ENCODE measurements at regions not wholly inside any gene's neighbourhood (a gene's known extent, or its start where the extent isn't known, plus 50 kb on each side); places are given as distances from the start of the nearest gene placed in this dataset.

DNA sequence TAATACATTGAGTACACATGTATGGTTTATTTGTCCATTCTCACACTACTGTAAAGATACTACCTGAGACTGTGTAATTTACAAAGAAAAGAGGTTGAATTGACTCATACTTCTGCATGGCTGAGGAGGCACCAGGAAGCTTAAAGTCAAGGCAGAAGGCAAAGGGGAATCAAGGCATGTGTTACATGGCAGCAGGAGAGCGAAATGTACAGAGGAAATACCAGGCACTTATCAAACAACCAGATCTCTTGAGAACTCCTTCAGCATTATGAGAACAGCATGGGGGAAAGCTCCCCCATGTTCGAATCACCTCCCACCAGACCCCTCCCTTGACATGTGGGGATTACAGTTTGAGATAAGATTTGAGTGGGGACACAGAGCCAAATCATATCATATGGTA, 666.3 kb downstream of the ZBBX start:
- TF ChIP-seq RAD21 (conservative IDR thresholded peaks at IDR 0.05) (no peak), TAF1 (IDR thresholded peaks at IDR 0.05; ENCODE audit: low read depth) (no peak), EZH2 (IDR thresholded peaks at IDR 0.05; ENCODE audit: borderline replicate concordance, insufficient read depth, low read length, poor library complexity, severe bottlenecking) (no peak)
- TF ChIP-seq, protein P1, sequence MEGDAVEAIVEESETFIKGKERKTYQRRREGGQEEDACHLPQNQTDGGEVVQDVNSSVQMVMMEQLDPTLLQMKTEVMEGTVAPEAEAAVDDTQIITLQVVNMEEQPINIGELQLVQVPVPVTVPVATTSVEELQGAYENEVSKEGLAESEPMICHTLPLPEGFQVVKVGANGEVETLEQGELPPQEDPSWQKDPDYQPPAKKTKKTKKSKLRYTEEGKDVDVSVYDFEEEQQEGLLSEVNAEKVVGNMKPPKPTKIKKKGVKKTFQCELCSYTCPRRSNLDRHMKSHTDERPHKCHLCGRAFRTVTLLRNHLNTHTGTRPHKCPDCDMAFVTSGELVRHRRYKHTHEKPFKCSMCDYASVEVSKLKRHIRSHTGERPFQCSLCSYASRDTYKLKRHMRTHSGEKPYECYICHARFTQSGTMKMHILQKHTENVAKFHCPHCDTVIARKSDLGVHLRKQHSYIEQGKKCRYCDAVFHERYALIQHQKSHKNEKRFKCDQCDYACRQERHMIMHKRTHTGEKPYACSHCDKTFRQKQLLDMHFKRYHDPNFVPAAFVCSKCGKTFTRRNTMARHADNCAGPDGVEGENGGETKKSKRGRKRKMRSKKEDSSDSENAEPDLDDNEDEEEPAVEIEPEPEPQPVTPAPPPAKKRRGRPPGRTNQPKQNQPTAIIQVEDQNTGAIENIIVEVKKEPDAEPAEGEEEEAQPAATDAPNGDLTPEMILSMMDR (IDR thresholded peaks at IDR 0.05; ENCODE audit: poor library complexity, severe bottlenecking): no peak
- TF ChIP-seq, protein P2, sequence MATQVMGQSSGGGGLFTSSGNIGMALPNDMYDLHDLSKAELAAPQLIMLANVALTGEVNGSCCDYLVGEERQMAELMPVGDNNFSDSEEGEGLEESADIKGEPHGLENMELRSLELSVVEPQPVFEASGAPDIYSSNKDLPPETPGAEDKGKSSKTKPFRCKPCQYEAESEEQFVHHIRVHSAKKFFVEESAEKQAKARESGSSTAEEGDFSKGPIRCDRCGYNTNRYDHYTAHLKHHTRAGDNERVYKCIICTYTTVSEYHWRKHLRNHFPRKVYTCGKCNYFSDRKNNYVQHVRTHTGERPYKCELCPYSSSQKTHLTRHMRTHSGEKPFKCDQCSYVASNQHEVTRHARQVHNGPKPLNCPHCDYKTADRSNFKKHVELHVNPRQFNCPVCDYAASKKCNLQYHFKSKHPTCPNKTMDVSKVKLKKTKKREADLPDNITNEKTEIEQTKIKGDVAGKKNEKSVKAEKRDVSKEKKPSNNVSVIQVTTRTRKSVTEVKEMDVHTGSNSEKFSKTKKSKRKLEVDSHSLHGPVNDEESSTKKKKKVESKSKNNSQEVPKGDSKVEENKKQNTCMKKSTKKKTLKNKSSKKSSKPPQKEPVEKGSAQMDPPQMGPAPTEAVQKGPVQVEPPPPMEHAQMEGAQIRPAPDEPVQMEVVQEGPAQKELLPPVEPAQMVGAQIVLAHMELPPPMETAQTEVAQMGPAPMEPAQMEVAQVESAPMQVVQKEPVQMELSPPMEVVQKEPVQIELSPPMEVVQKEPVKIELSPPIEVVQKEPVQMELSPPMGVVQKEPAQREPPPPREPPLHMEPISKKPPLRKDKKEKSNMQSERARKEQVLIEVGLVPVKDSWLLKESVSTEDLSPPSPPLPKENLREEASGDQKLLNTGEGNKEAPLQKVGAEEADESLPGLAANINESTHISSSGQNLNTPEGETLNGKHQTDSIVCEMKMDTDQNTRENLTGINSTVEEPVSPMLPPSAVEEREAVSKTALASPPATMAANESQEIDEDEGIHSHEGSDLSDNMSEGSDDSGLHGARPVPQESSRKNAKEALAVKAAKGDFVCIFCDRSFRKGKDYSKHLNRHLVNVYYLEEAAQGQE (IDR thresholded peaks at IDR 0.05; ENCODE audit: borderline replicate concordance): no peak

Data from neural cell (in vitro differentiated cells).